Ascending aorta (tissue), 2 donors: ENCODE measurements at regions not wholly inside any gene's neighbourhood (a gene's known extent, or its start where the extent isn't known, plus 50 kb on each side); places are given as distances from the start of the nearest gene placed in this dataset.

Experiments used
- DNase-seq, 2 donors: peaks; one replicate each; pipeline ENCODE4 v3.0.0-alpha.2; 2019; ENCODE audit warnings: low spot score in 2 of 2
- H3K27ac ChIP-seq, 2 donors: fragments of 200-600 bp; sonication (generic); one replicate each; pipeline ENCODE4 v1.5.1; 2016 to 2017; ENCODE audit warnings: mild to moderate bottlenecking in 1 of 2
- H3K27me3 ChIP-seq: fragments of 200-600 bp; sonication (generic); one replicate; pipeline ENCODE4 v1.5.1; 2017
- H3K36me3 ChIP-seq, 2 donors: fragments of 200-600 bp; sonication (generic); one replicate each; pipeline ENCODE4 v1.5.1; 2016
- H3K4me1 ChIP-seq, 2 donors: fragments of 200-600 bp; sonication (generic); one replicate each; pipeline ENCODE4 v1.5.1; 2016 to 2017; ENCODE audit warnings: mild to moderate bottlenecking in 1 of 2
- H3K4me3 ChIP-seq, 2 donors: fragments of 200-600 bp; sonication (generic); one replicate each; pipeline ENCODE4 v1.5.1; 2016 to 2017; ENCODE audit warnings: mild to moderate bottlenecking in 1 of 2
- H3K9me3 ChIP-seq, 2 donors: fragments of 200-600 bp; sonication (generic); one replicate each; pipeline ENCODE4 v1.5.1; 2016
- CTCF ChIP-seq, 3 experiments: fragments of 200-600 bp in 2 of 3; fragments of 450-650 bp in 1 of 3; sonication (generic) in 2 of 3; IDR thresholded peaks; one replicate each; pipeline ENCODE4 v1.5.1; 2016 to 2019; ENCODE audit warnings: antibody characterized with exemption in 3 of 3, mild to moderate bottlenecking in 1 of 3, moderate library complexity in 1 of 3
- intact Hi-C: fragments of 100-400 bp; cut with DNase I; formaldehyde crosslinking; loops from one replicate; pipeline ENCODE4 v1.15.1; 2023

DNA sequence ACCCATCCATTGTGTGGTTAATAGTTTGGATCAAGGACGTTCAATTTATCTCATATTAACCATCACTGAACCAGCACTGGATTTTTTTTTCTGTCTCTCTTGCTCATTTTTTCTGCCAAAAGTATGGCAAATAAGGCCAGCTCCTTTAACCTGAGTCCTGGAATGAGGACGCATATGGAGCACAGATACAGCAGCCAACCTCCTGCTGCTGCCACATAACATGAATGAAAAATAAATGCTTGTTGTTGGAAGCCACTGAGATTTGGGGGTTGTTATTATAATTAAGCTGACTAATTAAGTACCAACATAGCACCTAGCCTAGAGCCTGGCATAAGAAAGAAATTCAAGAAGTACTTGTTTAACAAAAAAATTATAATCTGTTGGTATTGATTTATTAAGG, 335.3 kb upstream of the DUSP10 start:
- intact Hi-C loops = no loop called here
- DNase-seq = no peak
- TF ChIP-seq CTCF (IDR thresholded peaks at IDR 0.05) = no peak
- no peaks in the 10 kb centered on the region for H3K9me3 ChIP-seq
- no peak overlapping the region for H3K4me3 ChIP-seq
- no peaks in the 10 kb centered on the region for H3K4me1 ChIP-seq
- no peaks in the 10 kb centered on the region for H3K27me3 ChIP-seq
- no peak overlapping the region for H3K27ac ChIP-seq
- H3K36me3 ChIP-seq = no peaks in the 10 kb centered on the region

DNA sequence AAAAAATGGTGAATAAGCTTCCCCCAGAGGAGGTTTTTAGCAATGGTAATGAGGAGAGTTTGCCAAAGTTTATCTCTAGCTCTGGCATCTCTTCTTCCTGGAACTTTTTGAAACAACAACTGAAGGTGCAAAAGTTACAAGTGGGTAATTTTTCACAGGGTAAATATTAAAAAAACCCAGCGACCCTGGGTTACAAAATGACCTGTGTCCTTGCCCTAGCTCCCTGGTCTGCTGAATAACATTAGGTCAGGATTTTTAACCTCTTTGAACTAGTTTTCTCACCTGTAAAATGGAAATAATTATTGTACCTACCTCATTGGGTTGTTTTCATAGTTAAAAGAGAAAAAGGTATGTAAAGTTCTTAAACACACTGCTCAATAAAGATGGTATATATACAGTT, 332.4 kb upstream of the DUSP10 start:
- no peak overlapping the region for H3K4me3 ChIP-seq
- no peak overlapping the region for H3K27ac ChIP-seq
- no peaks in the 10 kb centered on the region for H3K4me1 ChIP-seq
- H3K27me3 ChIP-seq = no peaks in the 10 kb centered on the region
- intact Hi-C loops = no loop called here
- no peak for DNase-seq
- H3K9me3 ChIP-seq = no peaks in the 10 kb centered on the region
- no peak for TF ChIP-seq CTCF (IDR thresholded peaks at IDR 0.05)
- no peaks in the 10 kb centered on the region for H3K36me3 ChIP-seq

GRCh38 chr1:222073307-222073995, 331.6 kb upstream of the DUSP10 start:
- intact Hi-C loops = no loop called here
- Histone ChIP-seq H3K4me3 (no peak overlapping the region), H3K4me1 (no peaks in the 10 kb centered on the region), H3K36me3 (no peaks in the 10 kb centered on the region), H3K27me3 (no peaks in the 10 kb centered on the region), H3K9me3 (no peaks in the 10 kb centered on the region), H3K27ac (no peak overlapping the region)
- no peak for TF ChIP-seq CTCF (IDR thresholded peaks at IDR 0.05)
- no peak for DNase-seq

DNA sequence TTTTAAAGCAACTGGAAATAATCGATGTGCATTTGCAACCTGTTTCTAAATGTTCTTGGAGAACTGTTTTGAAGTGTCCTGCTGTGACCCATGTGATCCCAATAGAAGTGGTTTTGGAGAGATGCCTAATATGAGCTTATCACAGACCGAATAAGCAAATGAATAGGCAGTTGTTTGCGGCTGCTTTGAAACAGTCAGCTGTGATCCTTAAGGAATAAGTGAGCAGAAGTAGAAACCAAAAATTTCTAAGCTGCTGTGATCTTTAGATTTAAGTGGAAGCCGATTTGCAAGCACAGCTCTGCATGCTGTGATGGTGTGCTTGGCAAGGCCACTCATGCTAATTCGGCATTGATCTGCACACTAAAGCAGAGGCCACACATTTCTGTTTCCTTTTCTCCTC, 329.5 kb upstream of the DUSP10 start:
- TF ChIP-seq CTCF (IDR thresholded peaks at IDR 0.05) = no peak
- no peak for DNase-seq
- Histone ChIP-seq H3K4me1 (no peaks in the 10 kb centered on the region), H3K27me3 (no peaks in the 10 kb centered on the region), H3K27ac (no peak overlapping the region), H3K9me3 (no peaks in the 10 kb centered on the region), H3K4me3 (no peak overlapping the region), H3K36me3 (no peaks in the 10 kb centered on the region)
- intact Hi-C loops = no loop called here

GRCh38 chr1:222068937-222069336, 327.0 kb upstream of the DUSP10 start:
- H3K36me3 ChIP-seq = no peaks in the 10 kb centered on the region
- peaks cover 0 to 10% of the 10 kb centered on the region in 2 donors for H3K9me3 ChIP-seq
- H3K4me1 ChIP-seq = no peaks in the 10 kb centered on the region
- TF ChIP-seq CTCF (IDR thresholded peaks at IDR 0.05) = no peak
- no peak overlapping the region for H3K27ac ChIP-seq
- H3K4me3 ChIP-seq = no peak overlapping the region
- no peaks in the 10 kb centered on the region for H3K27me3 ChIP-seq
- DNase-seq = no peak
- intact Hi-C loops = no loop called here

GRCh38 chr1:222068101-222068500, 326.2 kb upstream of the DUSP10 start:
- Histone ChIP-seq H3K27me3 (no peaks in the 10 kb centered on the region), H3K4me1 (no peaks in the 10 kb centered on the region), H3K4me3 (no peak overlapping the region), H3K9me3 (peaks cover 0 to 10% of the 10 kb centered on the region in 2 donors), H3K36me3 (no peaks in the 10 kb centered on the region), H3K27ac (no peak overlapping the region)
- no peak for TF ChIP-seq CTCF (IDR thresholded peaks at IDR 0.05)
- intact Hi-C loops = no loop called here
- DNase-seq = no peak
